ENCODE measurements at regions not wholly inside any gene's neighbourhood (a gene's known extent, or its start where the extent isn't known, plus 50 kb on each side); places are given as distances from the start of the nearest gene placed in this dataset.
"Not testable (repeated sequence)": the region's sequence is repeated elsewhere in the genome, so short reads cannot be mapped to it uniquely, and the experiment has no call there.

GRCh38 chr9:94387338-94388010 is 59.0 kb upstream of the NUTM2F start:
- ATAC-seq (ENCODE audit: poor library complexity); DNase-seq; intact Hi-C loops (cut with DNase I): not testable (repeated sequence)

GRCh38 chr9:94388011-94388406 is 59.6 kb upstream of the NUTM2F start:
- intact Hi-C loops (cut with DNase I); ATAC-seq (ENCODE audit: poor library complexity); DNase-seq: not testable (repeated sequence)

- DNase-seq; intact Hi-C loops (cut with DNase I); ATAC-seq (ENCODE audit: poor library complexity): not testable (repeated sequence)
Observed at GRCh38 chr9:94390425-94391098, 62.1 kb upstream of the NUTM2F start.

GRCh38 chr9:94392971-94393624 is 64.7 kb upstream of the NUTM2F start:
- DNase-seq; intact Hi-C loops (cut with DNase I): not testable (repeated sequence)
- ATAC-seq (ENCODE audit: poor library complexity) = peak; percentile 46

GRCh38 chr9:94397766-94398379 is 69.4 kb upstream of the NUTM2F start:
- intact Hi-C loops (cut with DNase I); ATAC-seq (ENCODE audit: poor library complexity); DNase-seq: not testable (repeated sequence)

- ATAC-seq (ENCODE audit: poor library complexity); intact Hi-C loops (cut with DNase I); DNase-seq: not testable (repeated sequence)
Observed at GRCh38 chr9:94400461-94400860, 72.0 kb upstream of the NUTM2F start.

- ATAC-seq (ENCODE audit: poor library complexity); intact Hi-C loops (cut with DNase I); DNase-seq: not testable (repeated sequence)
Observed at GRCh38 chr9:94402795-94403194, 74.4 kb upstream of the NUTM2F start.

- DNase-seq; intact Hi-C loops (cut with DNase I): not testable (repeated sequence)
- peak; percentile 58 for ATAC-seq (ENCODE audit: poor library complexity)
Observed at GRCh38 chr9:94403571-94403970, 75.1 kb upstream of the NUTM2F start.

GRCh38 chr9:94413665-94414064 is 85.2 kb upstream of the NUTM2F start:
- ATAC-seq (ENCODE audit: poor library complexity); intact Hi-C loops (cut with DNase I): not testable (repeated sequence)

GRCh38 chr9:94415111-94415510 is 86.7 kb upstream of the NUTM2F start:
- DNase-seq; intact Hi-C loops (cut with DNase I); ATAC-seq (ENCODE audit: poor library complexity): not testable (repeated sequence)

More at GRCh38 chr9:94413665-94414064, 85.2 kb upstream of the NUTM2F start:
- DNase-seq = not testable (repeated sequence)

- intact Hi-C loops (cut with DNase I); ATAC-seq (ENCODE audit: poor library complexity); DNase-seq: not testable (repeated sequence)
Observed at GRCh38 chr9:94420098-94420497, 91.7 kb upstream of the NUTM2F start.

GRCh38 chr9:94421951-94422350 is 93.5 kb upstream of the NUTM2F start:
- intact Hi-C loops (cut with DNase I); DNase-seq; ATAC-seq (ENCODE audit: poor library complexity): not testable (repeated sequence)

- ATAC-seq (ENCODE audit: poor library complexity); intact Hi-C loops (cut with DNase I); DNase-seq: not testable (repeated sequence)
Observed at GRCh38 chr9:94425312-94425711, 96.9 kb upstream of the NUTM2F start.

GRCh38 chr9:94437128-94437527 is 108.7 kb upstream of the NUTM2F start:
- ATAC-seq (ENCODE audit: poor library complexity); intact Hi-C loops (cut with DNase I); DNase-seq: not testable (repeated sequence)

- ATAC-seq (ENCODE audit: poor library complexity); intact Hi-C loops (cut with DNase I); DNase-seq: not testable (repeated sequence)
Observed at GRCh38 chr9:94438336-94438735, 109.9 kb upstream of the NUTM2F start.

GRCh38 chr9:94441146-94441545 is 112.7 kb upstream of the NUTM2F start:
- ATAC-seq (ENCODE audit: poor library complexity); intact Hi-C loops (cut with DNase I); DNase-seq: not testable (repeated sequence)

GRCh38 chr9:94441796-94442195 is 113.1 kb upstream of the PCAT7 start:
- intact Hi-C loops (cut with DNase I) = no loop called here
- ATAC-seq (ENCODE audit: poor library complexity) = no peak
- DNase-seq = no peak

- intact Hi-C loops (cut with DNase I) = no loop called here
- no peak for ATAC-seq (ENCODE audit: poor library complexity)
- DNase-seq = no peak
Observed at GRCh38 chr9:94443032-94443722, 111.7 kb upstream of the PCAT7 start.
